Neutrophil (primary cell): ENCODE measurements at regions not wholly inside any gene's neighbourhood (a gene's known extent, or its start where the extent isn't known, plus 50 kb on each side); places are given as distances from the start of the nearest gene placed in this dataset.

ENCODE experiments used
- H3K27ac ChIP-seq: fragments of 200-600 bp; sonication (generic); 2 replicates; pipeline ENCODE4 v1.5.1; 2016; ENCODE audit warnings: mild to moderate bottlenecking, moderate library complexity
- H3K27me3 ChIP-seq: fragments of 200-600 bp; sonication (generic); 2 replicates; pipeline ENCODE4 v1.6.0; 2016; ENCODE audit warnings: mild to moderate bottlenecking
- H3K36me3 ChIP-seq: fragments of 200-600 bp; sonication (generic); 2 replicates; pipeline ENCODE4 v1.5.1; 2017
- H3K4me1 ChIP-seq, 2 experiments: fragments of 200-600 bp in 1 of 2; sonication (generic) in 1 of 2; 1 replicate in 1 of 2; 2 replicates in 1 of 2; pipeline versions ENCODE4 v1.5.1 to v1.6.1; 2013 to 2016; ENCODE audit warnings: low read depth in 1 of 2, low read length in 1 of 2, mild to moderate bottlenecking in 1 of 2, moderate library complexity in 1 of 2; ENCODE audit not compliant: control insufficient read depth in 1 of 2, insufficient read depth in 1 of 2
- H3K4me3 ChIP-seq, 2 experiments: fragments of 200-600 bp in 1 of 2; sonication (generic) in 1 of 2; 1 replicate in 1 of 2; 2 replicates in 1 of 2; pipeline ENCODE4 v1.5.1; 2013 to 2016; ENCODE audit warnings: low read depth in 1 of 2, low read length in 1 of 2, mild to moderate bottlenecking in 1 of 2, moderate library complexity in 1 of 2
- H3K9me3 ChIP-seq: fragments of 200-600 bp; sonication (generic); 2 replicates; pipeline ENCODE4 v1.5.1; 2016
- TF ChIP-seq, protein P1 (sequence below): fragments of 200-600 bp; sonication (generic); IDR thresholded peaks from 2 replicates; pipeline ENCODE4 v1.5.1; 2016; ENCODE audit warnings: antibody characterized with exemption

DNA sequence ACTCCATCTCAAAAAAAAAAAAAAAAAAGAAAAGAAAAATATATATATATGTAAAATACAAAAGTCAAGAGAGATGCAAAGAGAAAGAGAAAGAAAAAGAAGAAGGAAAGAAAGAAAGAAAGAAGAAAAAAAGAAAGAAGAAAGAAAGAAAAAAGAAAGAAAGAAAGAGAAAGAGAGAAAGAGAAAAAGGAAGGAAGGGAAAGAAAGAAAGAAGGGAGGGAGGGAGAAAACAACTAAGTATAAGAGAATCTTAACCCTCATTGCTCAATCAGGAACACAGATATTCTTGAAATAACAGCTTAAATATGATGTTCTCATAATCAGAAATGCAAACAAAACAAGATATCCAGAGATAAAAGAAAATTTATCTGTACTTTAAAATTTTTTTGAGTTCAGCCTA is 54.4 kb upstream of the MARCKS start:
- TF ChIP-seq, protein P1, sequence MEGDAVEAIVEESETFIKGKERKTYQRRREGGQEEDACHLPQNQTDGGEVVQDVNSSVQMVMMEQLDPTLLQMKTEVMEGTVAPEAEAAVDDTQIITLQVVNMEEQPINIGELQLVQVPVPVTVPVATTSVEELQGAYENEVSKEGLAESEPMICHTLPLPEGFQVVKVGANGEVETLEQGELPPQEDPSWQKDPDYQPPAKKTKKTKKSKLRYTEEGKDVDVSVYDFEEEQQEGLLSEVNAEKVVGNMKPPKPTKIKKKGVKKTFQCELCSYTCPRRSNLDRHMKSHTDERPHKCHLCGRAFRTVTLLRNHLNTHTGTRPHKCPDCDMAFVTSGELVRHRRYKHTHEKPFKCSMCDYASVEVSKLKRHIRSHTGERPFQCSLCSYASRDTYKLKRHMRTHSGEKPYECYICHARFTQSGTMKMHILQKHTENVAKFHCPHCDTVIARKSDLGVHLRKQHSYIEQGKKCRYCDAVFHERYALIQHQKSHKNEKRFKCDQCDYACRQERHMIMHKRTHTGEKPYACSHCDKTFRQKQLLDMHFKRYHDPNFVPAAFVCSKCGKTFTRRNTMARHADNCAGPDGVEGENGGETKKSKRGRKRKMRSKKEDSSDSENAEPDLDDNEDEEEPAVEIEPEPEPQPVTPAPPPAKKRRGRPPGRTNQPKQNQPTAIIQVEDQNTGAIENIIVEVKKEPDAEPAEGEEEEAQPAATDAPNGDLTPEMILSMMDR: no peak
- Histone ChIP-seq H3K27ac (no peak overlapping the region), H3K9me3 (no peaks in the 10 kb centered on the region), H3K4me3 (no peak overlapping the region), H3K27me3 (no peaks in the 10 kb centered on the region), H3K36me3 (no peaks in the 10 kb centered on the region), H3K4me1 (no peaks in the 10 kb centered on the region)

DNA sequence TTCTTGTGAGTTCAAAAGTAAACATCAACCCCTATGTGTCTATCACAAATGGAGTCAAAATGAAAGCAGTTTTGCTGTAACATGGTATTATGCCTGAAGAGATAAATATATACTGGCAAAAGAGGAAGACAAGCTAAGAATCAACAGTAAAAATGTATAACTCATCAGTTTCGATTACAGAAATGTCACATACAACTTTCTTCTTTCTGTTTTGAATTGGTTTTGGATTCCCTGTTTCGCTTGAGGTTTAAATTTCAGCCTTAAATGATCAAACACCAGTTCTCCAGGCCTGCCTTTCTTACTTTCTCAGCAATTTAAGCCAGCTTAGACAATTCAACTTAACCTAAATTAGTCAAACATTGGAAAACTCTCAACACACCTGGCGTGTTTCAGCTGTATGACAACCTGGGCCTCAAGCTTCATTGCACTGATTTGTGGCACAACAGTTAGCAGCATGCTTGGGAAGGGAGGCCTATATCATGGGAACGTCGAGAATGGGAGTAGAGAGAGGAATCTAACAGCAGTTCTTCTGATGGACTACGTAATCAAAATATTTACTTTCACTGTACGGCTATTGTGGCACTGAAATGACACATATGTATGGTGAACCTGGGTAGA is 51.9 kb upstream of the MARCKS start:
- TF ChIP-seq, protein P1: no peak
- Histone ChIP-seq H3K4me3 (no peak overlapping the region), H3K27ac (no peak overlapping the region)

DNA sequence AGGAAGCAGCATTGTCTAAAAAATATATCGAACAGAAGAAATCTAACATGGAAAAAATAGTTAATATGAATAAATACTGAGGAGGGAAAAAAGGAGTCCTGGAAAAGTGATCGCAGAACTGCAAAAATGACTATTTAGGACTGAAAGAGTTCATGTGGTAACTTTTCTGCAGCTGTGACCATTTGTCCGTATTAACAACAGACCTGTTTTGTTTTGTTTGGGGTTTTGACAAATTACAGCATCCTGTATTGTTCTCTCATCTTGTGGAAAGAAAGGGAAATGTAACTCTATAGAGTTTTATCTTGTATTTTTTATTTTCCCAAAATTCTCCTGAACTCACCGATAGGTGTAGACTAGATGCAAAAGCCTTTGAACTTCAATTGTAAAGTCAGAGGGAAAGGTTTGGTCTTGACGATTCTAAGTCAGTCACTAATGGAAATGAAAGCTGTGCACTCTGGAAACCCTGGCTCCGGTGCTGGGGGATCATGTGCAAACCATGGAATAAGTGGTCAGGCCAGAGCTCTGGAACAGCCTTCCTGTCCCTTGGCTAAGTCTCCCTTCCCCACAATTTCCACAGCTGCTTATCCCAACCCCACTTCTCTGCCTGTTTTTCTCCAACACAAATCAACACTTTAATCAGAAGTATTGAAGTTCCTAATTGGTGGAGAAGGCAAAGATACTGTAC is 51.2 kb upstream of the MARCKS start:
- TF ChIP-seq, protein P1: no peak
- H3K4me3 ChIP-seq: no peak overlapping the region
- H3K27ac ChIP-seq: no peak overlapping the region
- no peaks in the 10 kb centered on the region for H3K27me3 ChIP-seq
- H3K4me1 ChIP-seq: peaks cover 21 to 26% of the 10 kb centered on the region in 2 experiments
- no peaks in the 10 kb centered on the region for H3K36me3 ChIP-seq
- H3K9me3 ChIP-seq: no peaks in the 10 kb centered on the region

More for the DNA sequence above, 51.9 kb upstream of the MARCKS start:
- H3K9me3 ChIP-seq: no peaks in the 10 kb centered on the region
- peaks cover 17 to 20% of the 10 kb centered on the region in 2 experiments for H3K4me1 ChIP-seq
- no peaks in the 10 kb centered on the region for H3K27me3 ChIP-seq
- no peaks in the 10 kb centered on the region for H3K36me3 ChIP-seq
